GM23248 (cell line): ENCODE measurements at regions not wholly inside any gene's neighbourhood (a gene's known extent, or its start where the extent isn't known, plus 50 kb on each side); places are given as distances from the start of the nearest gene placed in this dataset.

Source experiments
- EZH2 ChIP-seq: fragments of 200-600 bp; sonication (generic); IDR thresholded peaks from 2 replicates; pipeline ENCODE4 v1.6.1; 2018; ENCODE audit warnings: antibody characterized with exemption, mild to moderate bottlenecking; ENCODE audit not compliant: insufficient read depth, poor library complexity, severe bottlenecking
- EZH2phosphoT487 ChIP-seq: fragments of 200-600 bp; sonication (generic); IDR thresholded peaks from 2 replicates; pipeline ENCODE4 v1.6.1; 2018; ENCODE audit warnings: antibody characterized with exemption, moderate library complexity, mild to moderate bottlenecking, low read depth; ENCODE audit not compliant: insufficient read depth

DNA sequence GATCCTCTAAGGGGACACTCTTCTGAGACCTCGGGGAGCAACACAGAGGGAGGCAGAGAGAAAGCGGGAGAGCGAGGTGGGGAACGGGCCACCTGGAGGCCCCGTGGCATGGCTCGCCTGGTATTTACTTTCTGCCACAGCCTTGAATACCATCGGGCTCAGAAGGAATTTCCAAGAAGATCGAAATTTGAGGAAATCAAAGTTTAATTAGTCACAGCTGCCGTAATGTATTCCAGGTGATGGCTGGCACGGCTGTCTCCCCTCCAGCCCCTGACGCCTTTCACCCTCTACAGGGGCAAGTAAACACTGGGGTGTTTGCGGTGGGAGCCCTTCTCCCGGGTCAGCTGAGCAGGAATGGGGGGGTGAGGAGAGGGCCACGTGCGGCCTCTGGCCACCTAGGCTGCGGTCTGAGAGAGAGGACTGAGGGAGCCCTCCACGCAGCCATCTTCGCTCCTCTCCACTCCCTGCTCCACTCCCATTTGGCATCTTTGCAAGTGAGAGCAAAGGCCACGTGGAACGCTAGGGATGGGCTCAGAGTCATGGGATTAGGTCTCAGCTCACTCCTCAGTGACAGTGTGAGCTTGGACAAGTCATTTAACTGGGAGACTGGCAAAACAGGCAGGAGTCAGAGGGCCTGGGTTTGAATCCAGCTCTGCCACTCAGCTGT, 125.2 kb downstream of the SYF2 start:
- TF ChIP-seq EZH2phosphoT487 (no peak), EZH2 (no peak)
